ENCODE measurements at regions not wholly inside any gene's neighbourhood (a gene's known extent, or its start where the extent isn't known, plus 50 kb on each side); places are given as distances from the start of the nearest gene placed in this dataset.
"Not testable (repeated sequence)": the region's sequence is repeated elsewhere in the genome, so short reads cannot be mapped to it uniquely, and the experiment has no call there.

GRCh38 chrX:124788253-124788652 is 441.9 kb downstream of the SH2D1A start:
- H2BK20ac ChIP-seq (ENCODE audit: low read depth, low read length); H2BK120ac ChIP-seq (ENCODE audit: low read depth, low read length); H3K9ac ChIP-seq (ENCODE audit: low read depth, low read length); H2BK15ac ChIP-seq (ENCODE audit: low read depth, low read length); H4K8ac ChIP-seq (ENCODE audit: low read depth in 2 of 2, low read length in 2 of 2); H3K56ac ChIP-seq (ENCODE audit: extremely low read depth, insufficient read depth, low read length); H3K4me3 ChIP-seq (ENCODE audit: insufficient read depth, low read depth, low read length); H3K4me2 ChIP-seq (ENCODE audit: low read depth, low read length); H4K5ac ChIP-seq (ENCODE audit: low read depth, low read length); H4K91ac ChIP-seq (ENCODE audit: insufficient read depth, low read depth, low read length); H3K4ac ChIP-seq (ENCODE audit: low read depth, low read length); H3K4me1 ChIP-seq (ENCODE audit: control insufficient read depth, insufficient read depth, low read length); H3K27me3 ChIP-seq (ENCODE audit: control insufficient read depth, insufficient read depth, low read length); H3K36me3 ChIP-seq (ENCODE audit: control insufficient read depth, insufficient read depth, low read length); intact Hi-C loops (cut with micrococcal nuclease); H3K23ac ChIP-seq (ENCODE audit: low read depth, low read length); H3K14ac ChIP-seq (replicated peaks; ENCODE audit: low read depth, low read length); H2AK9ac ChIP-seq (replicated peaks; ENCODE audit: low read depth, low read length, poor library complexity); H3K9me1 ChIP-seq (ENCODE audit: insufficient read depth, low read length); BruUV-seq (replicated peaks); H3K79me1 ChIP-seq (ENCODE audit: low read depth in 1 of 2, low read length in 2 of 2); CTCF ChIA-PET; H2AK5ac ChIP-seq (ENCODE audit: low read depth, low read length); DNase-seq; H3K27ac ChIP-seq (ENCODE audit: insufficient read depth, low read length); H4K20me1 ChIP-seq (ENCODE audit: insufficient read depth, low read length); ATAC-seq (ENCODE audit: low read depth); H2AFZ ChIP-seq (replicated peaks; ENCODE audit: low read length, poor library complexity); POLR2A ChIA-PET (ENCODE audit: unreplicated experiment); H2BK5ac ChIP-seq (ENCODE audit: low read depth, low read length, poor library complexity, severe bottlenecking); H3K9me3 ChIP-seq (ENCODE audit: control insufficient read depth, insufficient read depth, low read length); dilution Hi-C loops (cut with HindIII; ENCODE audit: low sequenced_read_pairs, unreplicated experiment); H3K18ac ChIP-seq (ENCODE audit: low read depth, low read length); in situ Hi-C loops (cut with MboI; ENCODE audit: low sequenced_read_pairs): not testable (repeated sequence)
- WGBS, 2 experiments (ENCODE audit: extremely low coverage in 2 of 2, insufficient read length in 1 of 2), result no CpG with 5 or more reads among the region's 4 CpGs

GRCh38 chrX:124789874-124790273 is 443.5 kb downstream of the SH2D1A start:
- in situ Hi-C loops (cut with MboI; ENCODE audit: low sequenced_read_pairs); ATAC-seq (ENCODE audit: low read depth); H4K5ac ChIP-seq (ENCODE audit: low read depth, low read length); H3K14ac ChIP-seq (replicated peaks; ENCODE audit: low read depth, low read length); H2AK9ac ChIP-seq (replicated peaks; ENCODE audit: low read depth, low read length, poor library complexity); H3K4ac ChIP-seq (ENCODE audit: low read depth, low read length); H4K20me1 ChIP-seq (ENCODE audit: insufficient read depth, low read length); H3K4me2 ChIP-seq (ENCODE audit: low read depth, low read length); H3K4me3 ChIP-seq (ENCODE audit: insufficient read depth, low read depth, low read length); H3K23ac ChIP-seq (ENCODE audit: low read depth, low read length); H4K91ac ChIP-seq (ENCODE audit: insufficient read depth, low read depth, low read length); H2BK120ac ChIP-seq (ENCODE audit: low read depth, low read length); BruUV-seq (replicated peaks); H3K79me1 ChIP-seq (ENCODE audit: low read depth in 1 of 2, low read length in 2 of 2); H2BK20ac ChIP-seq (ENCODE audit: low read depth, low read length); H4K8ac ChIP-seq (ENCODE audit: low read depth in 2 of 2, low read length in 2 of 2); H3K27ac ChIP-seq (ENCODE audit: insufficient read depth, low read length); H2BK15ac ChIP-seq (ENCODE audit: low read depth, low read length); H3K9ac ChIP-seq (ENCODE audit: low read depth, low read length); H3K9me1 ChIP-seq (ENCODE audit: insufficient read depth, low read length); POLR2A ChIA-PET (ENCODE audit: unreplicated experiment); H2AK5ac ChIP-seq (ENCODE audit: low read depth, low read length); H3K36me3 ChIP-seq (ENCODE audit: control insufficient read depth, insufficient read depth, low read length); H2BK5ac ChIP-seq (ENCODE audit: low read depth, low read length, poor library complexity, severe bottlenecking); H2AFZ ChIP-seq (replicated peaks; ENCODE audit: low read length, poor library complexity); intact Hi-C loops (cut with micrococcal nuclease); CTCF ChIA-PET; dilution Hi-C loops (cut with HindIII; ENCODE audit: low sequenced_read_pairs, unreplicated experiment); DNase-seq; H3K4me1 ChIP-seq (ENCODE audit: control insufficient read depth, insufficient read depth, low read length); H3K9me3 ChIP-seq (ENCODE audit: control insufficient read depth, insufficient read depth, low read length); H3K56ac ChIP-seq (ENCODE audit: extremely low read depth, insufficient read depth, low read length); H3K18ac ChIP-seq (ENCODE audit: low read depth, low read length); H3K27me3 ChIP-seq (ENCODE audit: control insufficient read depth, insufficient read depth, low read length): not testable (repeated sequence)
- no CpG with 5 or more reads among the region's 1 CpG for WGBS, 2 experiments (ENCODE audit: extremely low coverage in 2 of 2, insufficient read length in 1 of 2)
